ENCODE measurements at regions not wholly inside any gene's neighbourhood (a gene's known extent, or its start where the extent isn't known, plus 50 kb on each side); places are given as distances from the start of the nearest gene placed in this dataset.

DNA sequence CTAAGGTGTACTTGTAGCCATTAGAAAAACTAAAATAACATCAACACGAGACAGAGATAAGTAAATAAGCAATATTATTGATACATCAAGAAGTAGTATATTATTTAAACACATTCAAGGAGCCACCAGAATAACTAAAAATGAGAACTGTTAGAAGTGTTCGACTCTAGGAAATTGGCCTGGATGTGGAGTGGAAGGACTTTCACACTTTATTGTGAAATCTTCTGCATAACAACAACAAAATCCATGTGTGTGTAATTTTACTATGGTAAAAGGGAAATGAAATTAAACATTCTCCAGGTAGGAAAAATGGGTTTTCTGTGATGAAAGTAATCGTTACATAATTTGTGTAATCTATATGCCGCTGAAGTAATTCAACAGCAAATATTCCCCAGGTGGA, 96.3 kb upstream of the RNF152 start:
- DNase-seq (ENCODE audit: low spot score), result no peak

- no peak for DNase-seq (ENCODE audit: low spot score)
Observed at GRCh38 chr18:61988100-61988499, 95.3 kb upstream of the RNF152 start.

- DNase-seq (ENCODE audit: low spot score), result no peak
Observed at GRCh38 chr18:61985681-61986080, 92.9 kb upstream of the RNF152 start.

DNA sequence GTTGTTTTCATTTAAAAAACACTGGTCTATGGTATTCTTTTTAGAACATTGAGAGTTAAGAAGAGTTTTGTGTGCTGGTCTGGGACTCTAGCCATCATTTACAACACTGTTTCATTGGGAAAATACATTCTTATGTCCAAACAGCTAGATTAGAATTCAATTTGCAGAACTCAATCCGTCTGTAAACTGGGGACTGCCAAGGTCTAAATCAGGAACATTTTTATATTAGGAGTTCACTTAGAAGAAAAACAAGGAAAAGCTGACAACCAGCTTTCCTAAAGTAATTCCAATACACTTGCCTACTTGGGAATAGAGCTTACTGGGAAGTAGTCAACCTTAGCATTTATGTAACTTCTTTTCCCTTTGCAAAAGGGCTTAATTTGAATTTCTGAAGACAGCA, 91.5 kb upstream of the RNF152 start:
- no peak for DNase-seq (ENCODE audit: low spot score)

DNA sequence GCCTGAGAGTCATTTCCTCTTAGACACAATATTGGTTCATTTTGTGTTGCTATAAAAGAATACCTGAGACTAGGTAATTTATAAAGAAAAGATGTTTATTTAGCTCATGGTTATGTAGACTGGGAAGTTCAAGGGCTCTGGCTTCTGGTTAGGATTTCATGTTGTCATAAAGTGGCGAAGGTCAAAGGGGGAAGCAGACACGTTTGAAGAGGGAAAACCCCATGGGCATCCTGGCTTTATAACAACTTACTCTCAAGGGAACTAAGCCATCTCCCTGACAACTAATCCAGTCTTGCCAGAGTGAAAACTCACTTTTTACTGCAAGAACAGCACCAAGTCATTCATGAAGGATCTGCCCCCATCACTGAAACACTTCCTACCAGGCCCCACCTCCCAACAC, 89.7 kb upstream of the RNF152 start:
- DNase-seq (ENCODE audit: low spot score), result no peak

GRCh38 chr18:61980355-61980754, 87.5 kb upstream of the RNF152 start:
- DNase-seq (ENCODE audit: low spot score), result no peak

GRCh38 chr18:61975526-61976326, 82.9 kb upstream of the RNF152 start:
- no peak for DNase-seq (ENCODE audit: low spot score)

DNA sequence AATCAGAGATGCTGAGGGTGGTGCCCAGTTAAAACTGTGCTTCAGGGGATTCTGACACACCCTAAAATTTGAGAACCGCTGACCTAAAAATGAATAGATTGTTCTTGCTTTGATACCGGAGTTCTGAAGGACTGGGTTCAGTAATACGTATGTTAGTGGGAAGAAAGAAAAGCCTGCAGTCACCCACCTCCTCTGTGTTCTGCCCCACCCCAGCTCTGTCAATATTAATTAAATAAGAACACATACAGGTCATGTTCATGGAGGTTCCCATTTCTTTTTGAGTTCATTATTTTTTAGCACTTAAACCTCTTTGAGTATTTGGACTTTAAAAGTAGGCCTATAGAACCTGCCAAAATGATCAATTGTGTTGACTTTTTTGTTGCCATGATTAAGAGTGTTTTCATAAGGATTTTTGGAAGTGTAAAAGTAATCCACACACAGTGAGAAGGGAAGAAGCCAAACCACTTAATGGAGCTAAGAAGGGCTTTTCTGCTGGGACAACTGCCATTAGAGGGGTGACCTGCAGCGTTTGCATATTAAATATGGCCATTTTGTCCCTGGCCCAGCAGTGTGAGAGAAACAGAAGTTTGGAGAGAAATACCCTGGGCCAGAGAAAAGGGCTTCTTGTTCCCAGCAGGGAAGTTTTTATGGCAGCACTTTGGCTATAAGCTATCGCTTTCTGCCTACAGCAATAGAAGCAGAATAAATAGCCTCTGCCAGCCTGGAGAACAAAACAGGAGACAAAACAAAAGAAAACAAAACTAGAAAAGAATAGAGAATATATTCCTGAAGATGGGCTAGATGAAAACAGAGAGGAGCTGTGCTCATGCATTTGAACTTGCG, 80.7 kb upstream of the RNF152 start:
- no peak for DNase-seq (ENCODE audit: low spot score)

GRCh38 chr18:61972389-61973264, 79.8 kb upstream of the RNF152 start:
- no peak for DNase-seq (ENCODE audit: low spot score)

- no peak for DNase-seq (ENCODE audit: low spot score)
Observed at GRCh38 chr18:61967252-61967891, 74.6 kb upstream of the RNF152 start.

GRCh38 chr18:61965311-61965710, 72.5 kb upstream of the RNF152 start:
- DNase-seq (ENCODE audit: low spot score), result no peak

- no peak for DNase-seq (ENCODE audit: low spot score)
Observed at GRCh38 chr18:61964616-61965015, 71.8 kb upstream of the RNF152 start.

- no peak for DNase-seq (ENCODE audit: low spot score)
Observed at GRCh38 chr18:61963705-61964104, 70.9 kb upstream of the RNF152 start.

GRCh38 chr18:61957801-61958516, 65.2 kb upstream of the RNF152 start:
- DNase-seq (ENCODE audit: low spot score), result peak; percentile 22

DNA sequence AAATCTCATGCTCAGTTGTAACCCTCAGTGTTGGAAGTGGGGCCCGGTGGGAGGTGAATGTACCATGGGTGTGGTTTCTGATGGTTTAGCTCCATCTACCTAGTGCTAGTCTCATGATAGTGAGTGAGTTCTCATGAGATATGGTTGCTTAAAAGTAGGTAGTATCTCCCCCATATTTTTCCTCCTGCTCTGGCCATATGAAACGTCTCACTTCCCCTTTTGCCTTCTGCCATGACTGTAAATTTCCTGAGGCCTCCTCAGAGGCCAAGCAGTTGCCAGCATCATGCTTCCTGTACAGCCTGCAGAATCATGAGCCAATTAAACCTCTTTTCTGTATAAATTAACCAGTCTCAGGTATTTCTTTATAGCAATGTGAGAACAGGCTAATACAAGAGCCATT, 62.8 kb upstream of the RNF152 start:
- no peak for DNase-seq (ENCODE audit: low spot score)

GRCh38 chr18:61954096-61954746, 61.4 kb upstream of the RNF152 start:
- DNase-seq (ENCODE audit: low spot score), result no peak

DNA sequence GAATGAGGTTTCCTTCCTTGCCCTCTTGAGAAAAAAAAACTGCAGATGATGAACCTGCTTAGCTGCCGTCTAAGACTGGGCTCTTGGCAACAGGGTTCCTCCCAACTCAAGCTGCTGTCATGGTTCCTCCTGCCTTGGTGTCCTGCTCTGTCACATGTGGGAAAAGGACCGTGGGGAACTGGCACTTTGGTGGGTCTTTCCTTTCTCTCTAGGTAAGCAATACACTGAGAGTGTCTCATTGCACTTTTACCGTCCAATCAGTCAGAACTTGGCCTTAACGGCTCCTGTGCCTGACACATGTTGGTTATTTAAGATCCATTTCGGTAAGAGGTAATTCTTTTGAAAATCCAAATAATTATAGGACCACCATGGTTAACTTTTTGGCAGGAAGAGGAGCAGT, 60.8 kb upstream of the RNF152 start:
- DNase-seq (ENCODE audit: low spot score), result no peak

DNA sequence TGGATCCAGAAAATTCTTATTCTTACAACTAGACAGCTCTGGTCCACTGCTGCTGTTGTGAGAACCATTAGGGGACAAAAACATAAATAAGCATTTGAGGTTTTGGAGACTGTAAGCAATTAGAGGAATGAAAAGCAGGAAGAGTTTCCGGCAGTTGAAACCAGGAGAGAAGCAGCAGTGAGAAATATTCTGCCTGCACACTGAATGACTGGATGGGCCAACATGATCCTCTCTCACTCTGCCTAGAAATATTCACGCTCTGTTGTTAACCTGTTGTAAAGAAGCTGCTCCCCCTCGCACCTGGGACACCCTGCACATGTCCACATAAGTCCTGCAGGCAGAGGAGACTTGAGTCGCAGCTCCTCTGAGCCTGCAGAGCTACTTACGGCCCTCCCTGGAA, 60.4 kb upstream of the RNF152 start:
- DNase-seq (ENCODE audit: low spot score), result no peak

- no peak for DNase-seq (ENCODE audit: low spot score)
Observed at GRCh38 chr18:61951396-61951795, 58.6 kb upstream of the RNF152 start.

DNA sequence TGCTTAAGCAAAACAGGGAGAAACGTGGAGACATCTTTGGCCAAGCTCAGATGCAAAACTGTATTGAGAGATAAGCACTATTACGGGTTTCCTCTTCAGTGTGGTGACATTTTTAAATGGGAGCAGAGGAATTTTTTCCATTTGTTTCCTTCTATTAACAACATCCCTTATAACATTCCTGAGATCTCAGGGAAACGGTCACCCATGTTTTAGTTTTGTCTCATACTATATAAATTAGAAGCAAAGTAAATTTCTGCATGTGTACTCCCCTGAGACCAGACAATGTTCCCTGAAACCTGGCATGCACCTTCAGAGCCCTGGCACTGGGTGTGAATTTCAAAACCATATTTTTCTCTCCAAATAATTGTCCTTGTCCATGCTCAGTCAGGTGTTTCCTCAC, 57.6 kb upstream of the RNF152 start:
- no peak for DNase-seq (ENCODE audit: low spot score)

- DNase-seq (ENCODE audit: low spot score), result no peak
Observed at GRCh38 chr18:61949946-61950345, 57.1 kb upstream of the RNF152 start.

Measured in hepatic stellate cell (primary cell).